Naive thymus-derived CD8-positive, alpha-beta T cell (primary cell): ENCODE measurements at regions not wholly inside any gene's neighbourhood (a gene's known extent, or its start where the extent isn't known, plus 50 kb on each side); places are given as distances from the start of the nearest gene placed in this dataset.

ENCODE experiments used
- ATAC-seq, 2 donors: fragments of 150-1000 bp; cut with Tn5 transposase in 1 of 2; sonication (Bioruptor Pico), chemical (Tn5 transposase) in 1 of 2; 1 replicate in 1 of 2; 2 replicates in 1 of 2; pipeline ENCODE4 v1.10.0; 2021; ENCODE audit warnings: mild to moderate bottlenecking in 2 of 2, moderate library complexity in 2 of 2
- POLR2A ChIA-PET: fragments of 350-600 bp; sonication (Branson Sonifier 250); formaldehyde crosslinking; loops from one replicate; lab custom pipeline; 2021; ENCODE audit warnings: antibody characterized with exemption; lab: Charles Lee
- DNase-seq, 10 donors: peaks; one replicate each; pipeline versions ENCODE4 v3.0.0 to v3.0.0-alpha.2; 2020 to 2022
- H3K27ac Mint-ChIP-seq, 10 donors: one replicate each; pipeline ENCODE4 v1.8.0; 2020 to 2022; ENCODE audit warnings: mild to moderate bottlenecking in 10 of 10, mixed read lengths in 10 of 10, moderate library complexity in 4 of 10, inconsistent platforms in 1 of 10
- H3K27me3 Mint-ChIP-seq, 5 donors: one replicate each; pipeline ENCODE4 v1.8.0; 2021 to 2022; ENCODE audit warnings: mixed read lengths in 5 of 5
- H3K36me3 Mint-ChIP-seq, 3 donors: one replicate each; pipeline ENCODE4 v1.8.0; 2020 to 2022; ENCODE audit warnings: mixed read lengths in 3 of 3, mild to moderate bottlenecking in 2 of 3, inconsistent platforms in 1 of 3
- H3K4me1 Mint-ChIP-seq, 4 donors: one replicate each; pipeline ENCODE4 v1.8.0; 2021 to 2022; ENCODE audit warnings: mixed read lengths in 4 of 4
- H3K4me3 Mint-ChIP-seq, 10 donors: one replicate each; pipeline ENCODE4 v1.8.0; 2020 to 2022; ENCODE audit warnings: mild to moderate bottlenecking in 10 of 10, mixed read lengths in 10 of 10, moderate library complexity in 6 of 10, inconsistent platforms in 1 of 10
- H3K9me3 Mint-ChIP-seq, 9 donors: one replicate each; pipeline ENCODE4 v1.8.0; 2020 to 2022; ENCODE audit warnings: mixed read lengths in 9 of 9, mild to moderate bottlenecking in 3 of 9, inconsistent platforms in 1 of 9, moderate library complexity in 1 of 9

GRCh38 chr9:663541-663940, 178.0 kb upstream of the DMRT1 start:
- H3K36me3 Mint-ChIP-seq = peaks cover 0 to 22% (median 3%) of the 10 kb centered on the region in 3 donors
- no peak overlapping the region for H3K27ac Mint-ChIP-seq
- peaks cover 0 to 37% (median 12%) of the 10 kb centered on the region in 9 donors for H3K9me3 Mint-ChIP-seq
- DNase-seq = no peak
- H3K4me1 Mint-ChIP-seq = peaks cover 0 to 16% (median 11%) of the 10 kb centered on the region in 4 donors
- H3K4me3 Mint-ChIP-seq = no peak overlapping the region
- H3K27me3 Mint-ChIP-seq = peaks cover 0 to 4% (median 2%) of the 10 kb centered on the region in 5 donors
- POLR2A ChIA-PET = no interaction called here
- ATAC-seq = no peak

- H3K27me3 Mint-ChIP-seq = peaks cover 0 to 4% (median 2%) of the 10 kb centered on the region in 5 donors
These were observed 176.2 kb upstream of the DMRT1 start for GRCh38 chr9:665296-665695.

DNA sequence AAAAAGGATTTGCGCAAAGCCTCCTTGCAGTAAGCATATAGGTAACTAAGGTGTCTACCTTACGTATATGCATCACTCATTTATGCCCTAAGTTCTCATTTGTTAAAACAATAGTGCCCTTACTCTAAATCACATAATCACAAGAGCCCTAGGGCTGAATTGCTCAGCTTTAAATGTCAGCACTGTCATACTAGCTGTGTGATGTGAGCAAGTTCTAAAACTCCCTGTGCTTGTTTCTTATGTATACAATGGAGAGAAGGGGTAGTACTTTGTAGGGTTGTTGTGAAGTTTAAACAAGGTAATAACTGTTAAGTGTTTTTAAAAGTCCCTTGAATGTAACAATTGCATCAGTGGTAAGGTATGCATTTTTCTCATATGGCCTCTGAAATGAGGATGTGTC, 169.5 kb upstream of the DMRT1 start:
- Mint-ChIP-seq H3K9me3 (peaks cover 7 to 36% (median 30%) of the 10 kb centered on the region in 9 donors), H3K4me1 (peaks cover 0 to 25% (median 13%) of the 10 kb centered on the region in 4 donors), H3K4me3 (no peak overlapping the region), H3K27ac (peak overlapping the region in 1 of 10 donors; percentile 70), H3K27me3 (peaks cover 0 to 4% (median 2%) of the 10 kb centered on the region in 5 donors), H3K36me3 (peaks cover 3 to 32% (median 21%) of the 10 kb centered on the region in 3 donors)
- POLR2A ChIA-PET = no interaction called here
- DNase-seq = no peak
- no peak for ATAC-seq

More at GRCh38 chr9:665296-665695, 176.2 kb upstream of the DMRT1 start:
- peaks cover 7 to 55% (median 28%) of the 10 kb centered on the region in 9 donors for H3K9me3 Mint-ChIP-seq
- H3K27ac Mint-ChIP-seq = no peak overlapping the region
- H3K4me3 Mint-ChIP-seq = no peak overlapping the region
- peaks cover 1 to 37% (median 13%) of the 10 kb centered on the region in 3 donors for H3K36me3 Mint-ChIP-seq
- peaks cover 0 to 6% (median 4%) of the 10 kb centered on the region in 4 donors for H3K4me1 Mint-ChIP-seq
- DNase-seq (no peak), ATAC-seq (no peak)
- POLR2A ChIA-PET = no interaction called here

GRCh38 chr9:672851-673250, 168.6 kb upstream of the DMRT1 start:
- Mint-ChIP-seq H3K36me3 (peaks cover 3 to 32% (median 21%) of the 10 kb centered on the region in 3 donors), H3K27me3 (peaks cover 0 to 4% (median 2%) of the 10 kb centered on the region in 5 donors), H3K9me3 (peaks cover 7 to 32% (median 25%) of the 10 kb centered on the region in 9 donors), H3K4me3 (no peak overlapping the region), H3K27ac (no peak overlapping the region), H3K4me1 (peaks cover 2 to 34% (median 21%) of the 10 kb centered on the region in 4 donors)
- POLR2A ChIA-PET = no interaction called here
- no peak for DNase-seq
- no peak for ATAC-seq

- Mint-ChIP-seq H3K27me3 (peaks cover 0 to 2% (median 0%) of the 10 kb centered on the region in 5 donors), H3K27ac (no peak overlapping the region), H3K36me3 (peaks cover 3 to 27% (median 19%) of the 10 kb centered on the region in 3 donors), H3K4me3 (no peak overlapping the region), H3K9me3 (peaks cover 6 to 27% (median 21%) of the 10 kb centered on the region in 9 donors), H3K4me1 (peaks cover 2 to 37% (median 25%) of the 10 kb centered on the region in 4 donors)
- ATAC-seq = no peak
- POLR2A ChIA-PET = no interaction called here
- no peak for DNase-seq
These were observed 168.1 kb upstream of the DMRT1 start for GRCh38 chr9:673264-673965.

GRCh38 chr9:673966-674526, 167.5 kb upstream of the DMRT1 start:
- Mint-ChIP-seq H3K4me1 (peaks cover 2 to 39% (median 27%) of the 10 kb centered on the region in 4 donors), H3K36me3 (peaks cover 5 to 27% (median 14%) of the 10 kb centered on the region in 3 donors), H3K27ac (peak overlapping the region in 5 of 10 donors; percentile 27 to 69 (median 32)), H3K9me3 (peaks cover 4 to 20% (median 15%) of the 10 kb centered on the region in 9 donors), H3K27me3 (no peaks in the 10 kb centered on the region), H3K4me3 (no peak overlapping the region)
- ATAC-seq = no peak
- POLR2A ChIA-PET = no interaction called here
- DNase-seq = no peak

- DNase-seq (no peak), ATAC-seq (no peak)
- Mint-ChIP-seq H3K36me3 (peaks cover 3 to 9% (median 4%) of the 10 kb centered on the region in 3 donors), H3K9me3 (peaks cover 0 to 3% (median 0%) of the 10 kb centered on the region in 9 donors), H3K4me3 (peak overlapping the region in 1 of 10 donors; percentile 11), H3K4me1 (peaks cover 2 to 40% (median 27%) of the 10 kb centered on the region in 4 donors), H3K27me3 (no peaks in the 10 kb centered on the region), H3K27ac (peak overlapping the region in 2 of 10 donors; percentile 6 to 52)
- POLR2A ChIA-PET = no interaction called here
These were observed 165.7 kb upstream of the DMRT1 start for GRCh38 chr9:675697-676370.

DNA sequence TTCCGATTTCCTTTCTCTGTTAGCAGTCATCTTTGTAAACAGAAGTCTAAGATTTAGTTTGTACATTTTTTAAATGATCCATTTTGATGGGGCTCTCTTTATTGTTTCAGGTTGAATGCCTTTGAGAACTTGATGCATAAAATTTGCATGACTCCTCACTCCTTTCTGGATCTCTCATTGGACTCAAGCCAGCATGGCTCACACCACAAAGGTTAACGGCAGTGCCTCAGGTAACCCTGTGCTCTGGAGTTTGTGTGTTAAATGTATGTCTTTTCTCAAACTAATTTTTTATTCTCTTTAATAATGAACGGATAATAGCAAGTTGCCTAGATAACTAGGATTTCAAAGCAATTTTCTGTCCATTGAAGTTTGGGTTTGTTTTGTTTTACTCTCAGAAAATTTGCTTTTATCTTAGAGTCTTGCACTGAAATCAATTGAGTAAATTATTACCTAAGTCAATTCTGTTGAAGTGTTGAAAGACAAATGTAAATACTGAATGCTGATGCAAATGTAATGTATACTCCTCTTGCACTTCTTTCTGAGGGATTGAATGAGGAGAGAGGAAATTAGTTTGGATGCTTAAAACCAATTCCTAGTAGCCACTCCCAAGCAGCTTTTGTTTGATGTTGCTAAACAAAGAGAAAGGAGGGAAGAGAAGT, 164.6 kb upstream of the DMRT1 start:
- peak overlapping the region in 2 of 10 donors; percentile 10 to 18 for H3K27ac Mint-ChIP-seq
- no peaks in the 10 kb centered on the region for H3K27me3 Mint-ChIP-seq
- H3K9me3 Mint-ChIP-seq = no peaks in the 10 kb centered on the region
- ATAC-seq = no peak
- H3K4me1 Mint-ChIP-seq = peaks cover 2 to 40% (median 27%) of the 10 kb centered on the region in 4 donors
- POLR2A ChIA-PET = no interaction called here
- peaks cover 0 to 9% (median 3%) of the 10 kb centered on the region in 3 donors for H3K36me3 Mint-ChIP-seq
- peak overlapping the region in 9 of 10 donors; percentile 8 to 83 (median 71) for H3K4me3 Mint-ChIP-seq
- no peak for DNase-seq

GRCh38 chr9:677461-678097, 163.9 kb upstream of the DMRT1 start:
- H3K4me1 Mint-ChIP-seq = peaks cover 2 to 40% (median 27%) of the 10 kb centered on the region in 4 donors
- peak overlapping the region in 7 of 10 donors; percentile 6 to 71 (median 48) for H3K27ac Mint-ChIP-seq
- peak overlapping the region; percentile 47 to 83 (median 69) for H3K4me3 Mint-ChIP-seq
- no peaks in the 10 kb centered on the region for H3K27me3 Mint-ChIP-seq
- no peak for ATAC-seq
- peaks cover 0 to 9% (median 3%) of the 10 kb centered on the region in 3 donors for H3K36me3 Mint-ChIP-seq
- DNase-seq = no peak
- H3K9me3 Mint-ChIP-seq = no peaks in the 10 kb centered on the region
- POLR2A ChIA-PET = no interaction called here

- no peaks in the 10 kb centered on the region for H3K9me3 Mint-ChIP-seq
- H3K4me1 Mint-ChIP-seq = peaks cover 2 to 35% (median 25%) of the 10 kb centered on the region in 4 donors
- ATAC-seq (no peak), DNase-seq (no peak)
- POLR2A ChIA-PET = no interaction called here
- no peak overlapping the region for H3K4me3 Mint-ChIP-seq
- peak overlapping the region in 1 of 10 donors; percentile 2 for H3K27ac Mint-ChIP-seq
- H3K36me3 Mint-ChIP-seq = peaks cover 0 to 9% (median 3%) of the 10 kb centered on the region in 3 donors
- no peaks in the 10 kb centered on the region for H3K27me3 Mint-ChIP-seq
These were observed 162.6 kb upstream of the DMRT1 start for GRCh38 chr9:678897-679296.

GRCh38 chr9:679462-679861, 162.0 kb upstream of the DMRT1 start:
- H3K27me3 Mint-ChIP-seq = no peaks in the 10 kb centered on the region
- peaks cover 2 to 30% (median 20%) of the 10 kb centered on the region in 4 donors for H3K4me1 Mint-ChIP-seq
- no peak for ATAC-seq
- H3K9me3 Mint-ChIP-seq = no peaks in the 10 kb centered on the region
- no peak overlapping the region for H3K27ac Mint-ChIP-seq
- H3K36me3 Mint-ChIP-seq = peaks cover 0 to 9% (median 3%) of the 10 kb centered on the region in 3 donors
- H3K4me3 Mint-ChIP-seq = no peak overlapping the region
- no peak for DNase-seq
- POLR2A ChIA-PET = no interaction called here

DNA sequence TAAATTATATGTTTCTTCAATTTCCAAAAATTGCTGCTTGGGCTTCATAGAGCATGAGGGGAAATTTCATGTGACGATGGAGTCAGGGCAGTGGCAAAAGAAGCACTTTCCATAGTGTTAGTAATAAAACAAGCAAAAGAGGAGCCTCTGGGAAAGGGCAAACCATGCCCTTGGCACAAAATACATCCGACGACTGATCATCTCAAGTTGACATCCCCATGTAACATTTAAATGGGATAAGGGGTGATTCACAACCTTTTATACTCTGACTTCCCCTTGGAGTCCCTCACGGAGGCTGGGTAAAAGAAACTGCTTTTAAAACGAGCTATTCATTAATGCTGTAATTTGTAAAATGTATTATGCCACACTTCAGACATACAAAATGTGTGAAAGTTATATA, 161.4 kb upstream of the DMRT1 start:
- Mint-ChIP-seq H3K9me3 (no peaks in the 10 kb centered on the region), H3K36me3 (peaks cover 0 to 9% (median 3%) of the 10 kb centered on the region in 3 donors), H3K27me3 (no peaks in the 10 kb centered on the region), H3K4me1 (peaks cover 2 to 28% (median 20%) of the 10 kb centered on the region in 4 donors), H3K4me3 (no peak overlapping the region), H3K27ac (no peak overlapping the region)
- POLR2A ChIA-PET = no interaction called here
- DNase-seq = no peak
- no peak for ATAC-seq
